ENCODE measurements at regions not wholly inside any gene's neighbourhood (a gene's known extent, or its start where the extent isn't known, plus 50 kb on each side); places are given as distances from the start of the nearest gene placed in this dataset.

- DNase-seq (ENCODE audit: low read depth): no peak
- no peak overlapping the region for H3K4me3 ChIP-seq (ENCODE audit: low read depth, low read length)
- TF ChIP-seq, protein P1, sequence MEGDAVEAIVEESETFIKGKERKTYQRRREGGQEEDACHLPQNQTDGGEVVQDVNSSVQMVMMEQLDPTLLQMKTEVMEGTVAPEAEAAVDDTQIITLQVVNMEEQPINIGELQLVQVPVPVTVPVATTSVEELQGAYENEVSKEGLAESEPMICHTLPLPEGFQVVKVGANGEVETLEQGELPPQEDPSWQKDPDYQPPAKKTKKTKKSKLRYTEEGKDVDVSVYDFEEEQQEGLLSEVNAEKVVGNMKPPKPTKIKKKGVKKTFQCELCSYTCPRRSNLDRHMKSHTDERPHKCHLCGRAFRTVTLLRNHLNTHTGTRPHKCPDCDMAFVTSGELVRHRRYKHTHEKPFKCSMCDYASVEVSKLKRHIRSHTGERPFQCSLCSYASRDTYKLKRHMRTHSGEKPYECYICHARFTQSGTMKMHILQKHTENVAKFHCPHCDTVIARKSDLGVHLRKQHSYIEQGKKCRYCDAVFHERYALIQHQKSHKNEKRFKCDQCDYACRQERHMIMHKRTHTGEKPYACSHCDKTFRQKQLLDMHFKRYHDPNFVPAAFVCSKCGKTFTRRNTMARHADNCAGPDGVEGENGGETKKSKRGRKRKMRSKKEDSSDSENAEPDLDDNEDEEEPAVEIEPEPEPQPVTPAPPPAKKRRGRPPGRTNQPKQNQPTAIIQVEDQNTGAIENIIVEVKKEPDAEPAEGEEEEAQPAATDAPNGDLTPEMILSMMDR (IDR thresholded peaks at IDR 0.05; ENCODE audit: insufficient read depth, low read depth, low read length, missing control alignments): no peak
Observed at GRCh38 chr3:72698154-72698917, 149.9 kb downstream of the SHQ1 start.

DNA sequence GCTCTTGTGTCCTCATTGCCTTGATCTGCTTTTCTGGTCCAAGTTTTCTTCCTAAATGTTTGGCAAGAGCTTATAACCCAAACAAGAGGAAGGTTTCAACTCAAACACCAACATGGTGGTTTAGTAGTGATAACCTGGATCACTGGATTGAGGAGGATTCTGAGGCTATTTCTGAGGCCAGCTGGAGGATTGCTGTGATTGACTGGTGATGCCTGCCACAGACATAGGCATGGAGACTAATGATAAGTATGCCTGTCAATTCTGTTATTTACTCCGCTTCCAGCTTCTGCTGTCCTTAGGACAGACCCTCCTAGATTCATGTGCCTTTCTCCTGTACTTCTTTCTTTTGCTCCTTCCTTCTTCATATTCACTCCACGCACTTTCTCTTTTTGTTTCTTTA is 150.5 kb downstream of the SHQ1 start:
- no peak overlapping the region for H3K4me3 ChIP-seq (ENCODE audit: low read depth, low read length)
- TF ChIP-seq, protein P1 (IDR thresholded peaks at IDR 0.05; ENCODE audit: insufficient read depth, low read depth, low read length, missing control alignments): no peak
- no peak for DNase-seq (ENCODE audit: low read depth)

DNA sequence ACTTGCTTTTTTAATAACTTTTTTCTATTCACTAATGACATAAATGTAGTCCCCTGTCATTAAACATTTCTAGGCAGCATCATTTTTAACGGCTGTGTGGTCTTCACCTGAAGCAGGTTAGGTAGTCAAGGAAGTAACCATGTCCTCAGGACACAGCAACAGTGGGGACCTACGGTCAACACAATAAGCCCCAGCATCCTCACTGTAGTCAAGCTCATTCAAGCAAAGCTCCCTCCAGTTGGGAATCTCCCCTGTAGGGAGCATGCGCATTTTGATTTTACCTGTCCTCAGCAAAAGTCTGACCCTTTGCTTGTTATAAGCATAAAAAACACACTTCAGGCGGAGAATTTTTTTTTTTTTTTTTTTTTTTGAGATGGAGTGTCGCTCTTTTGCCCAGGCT is 151.4 kb downstream of the SHQ1 start:
- no peak for DNase-seq (ENCODE audit: low read depth)
- TF ChIP-seq, protein P1 (IDR thresholded peaks at IDR 0.05; ENCODE audit: insufficient read depth, low read depth, low read length, missing control alignments): no peak

DNA sequence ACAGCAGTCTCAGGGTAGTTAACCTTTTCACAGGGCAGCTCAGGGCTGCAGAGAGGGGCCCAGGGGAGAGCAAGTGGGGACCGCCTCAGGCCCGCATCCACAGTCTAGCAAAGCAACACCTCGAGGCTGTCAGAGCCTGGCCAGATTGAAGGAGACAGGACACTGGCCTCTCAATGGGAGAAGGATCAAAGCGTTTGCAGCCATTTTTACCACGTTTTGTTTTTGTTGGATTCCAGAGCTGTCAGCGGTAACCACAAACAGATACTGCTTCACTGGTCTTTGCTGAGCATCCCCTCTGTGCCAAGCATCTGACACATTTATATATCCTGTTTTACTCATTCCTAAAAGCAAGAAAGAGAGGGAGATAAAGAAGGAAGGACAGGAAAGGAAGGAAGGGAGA is 153.8 kb downstream of the SHQ1 start:
- TF ChIP-seq, protein P1 (IDR thresholded peaks at IDR 0.05; ENCODE audit: insufficient read depth, low read depth, low read length, missing control alignments): no peak
- H3K4me3 ChIP-seq (ENCODE audit: low read depth, low read length): no peak overlapping the region
- no peak for DNase-seq (ENCODE audit: low read depth)

More for the DNA sequence above, 151.4 kb downstream of the SHQ1 start:
- no peak overlapping the region for H3K4me3 ChIP-seq (ENCODE audit: low read depth, low read length)

DNA sequence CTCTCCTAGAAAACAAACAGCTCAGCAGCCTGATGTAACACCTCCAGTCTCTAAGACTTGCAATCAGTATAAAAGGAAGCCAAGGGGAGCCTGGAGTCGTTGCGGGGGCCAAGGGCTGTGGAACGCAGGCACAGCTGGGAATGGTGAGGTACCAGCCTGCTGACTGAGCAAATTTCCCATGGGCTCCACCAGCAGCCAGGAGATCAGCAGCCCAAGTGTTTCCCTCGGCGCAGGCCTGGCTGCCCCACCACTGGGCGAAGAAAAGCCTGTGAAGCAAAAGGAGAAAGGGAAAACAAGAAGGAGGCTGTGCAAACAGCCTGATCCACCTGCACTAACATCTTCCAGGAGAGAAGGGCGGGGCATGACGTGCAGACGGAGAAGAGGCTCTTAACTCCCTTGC is 155.3 kb downstream of the SHQ1 start:
- DNase-seq (ENCODE audit: low read depth): no peak
- H3K4me3 ChIP-seq (ENCODE audit: low read depth, low read length): no peak overlapping the region
- TF ChIP-seq, protein P1 (IDR thresholded peaks at IDR 0.05; ENCODE audit: insufficient read depth, low read depth, low read length, missing control alignments): no peak

DNA sequence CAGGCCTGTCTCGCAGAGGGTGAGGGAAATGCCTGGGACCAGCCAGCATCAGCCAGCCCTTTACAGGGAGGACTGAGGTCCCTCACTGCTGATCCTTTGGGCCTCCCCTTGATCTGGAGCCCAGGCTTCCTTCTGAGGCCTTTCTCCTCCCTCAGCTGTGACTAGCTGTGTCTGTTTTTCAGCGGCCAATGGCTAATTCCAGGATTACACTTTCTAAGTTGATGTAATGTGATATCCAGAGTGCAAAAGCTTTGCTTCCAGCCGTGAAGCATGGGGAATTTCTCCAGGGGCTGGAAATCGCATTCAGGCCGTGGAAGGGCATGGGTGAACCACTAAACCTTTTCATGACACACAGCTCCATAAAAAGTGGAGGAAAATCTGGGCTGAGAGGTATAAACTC is 157.6 kb downstream of the SHQ1 start:
- no peak for DNase-seq (ENCODE audit: low read depth)

More for the DNA sequence above, 157.6 kb downstream of the SHQ1 start:
- TF ChIP-seq, protein P1 (IDR thresholded peaks at IDR 0.05; ENCODE audit: insufficient read depth, low read depth, low read length, missing control alignments): no peak
- H3K4me3 ChIP-seq (ENCODE audit: low read depth, low read length): no peak overlapping the region

Measured in GM12865 (cell line).